ENCODE measurements at regions not wholly inside any gene's neighbourhood (a gene's known extent, or its start where the extent isn't known, plus 50 kb on each side); places are given as distances from the start of the nearest gene placed in this dataset.
"Not testable (repeated sequence)": the region's sequence is repeated elsewhere in the genome, so short reads cannot be mapped to it uniquely, and the experiment has no call there.

DNA sequence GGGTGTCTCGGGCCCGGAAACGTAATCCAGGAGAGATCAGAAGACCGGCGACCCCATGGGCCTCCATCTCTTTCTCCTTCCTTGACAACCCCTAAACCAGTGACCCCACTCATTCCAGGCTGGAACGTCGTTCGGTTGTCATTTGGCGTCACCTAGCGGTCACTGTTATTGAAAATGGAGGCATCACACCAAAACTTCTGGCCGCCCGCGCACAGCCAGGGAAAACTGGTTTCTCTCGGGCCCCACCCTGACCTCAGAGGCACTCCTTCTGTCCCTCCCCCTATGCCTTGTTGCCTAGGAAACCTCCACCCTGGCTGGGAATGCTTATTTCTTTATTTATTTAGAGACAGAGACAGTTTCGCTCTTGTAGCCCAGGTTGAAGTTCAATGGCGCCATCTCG, 2327.3 kb upstream of the TPTE start:
- H3K9me3 Mint-ChIP-seq; H3K4me3 Mint-ChIP-seq; H3K27ac Mint-ChIP-seq; DNase-seq; H3K36me3 Mint-ChIP-seq (ENCODE audit: insufficient read depth); H3K4me1 Mint-ChIP-seq (ENCODE audit: low read depth in 2 of 2); H3K27me3 Mint-ChIP-seq: not testable (repeated sequence)
- peak; percentile 42 for ATAC-seq (replicated peaks)

DNA sequence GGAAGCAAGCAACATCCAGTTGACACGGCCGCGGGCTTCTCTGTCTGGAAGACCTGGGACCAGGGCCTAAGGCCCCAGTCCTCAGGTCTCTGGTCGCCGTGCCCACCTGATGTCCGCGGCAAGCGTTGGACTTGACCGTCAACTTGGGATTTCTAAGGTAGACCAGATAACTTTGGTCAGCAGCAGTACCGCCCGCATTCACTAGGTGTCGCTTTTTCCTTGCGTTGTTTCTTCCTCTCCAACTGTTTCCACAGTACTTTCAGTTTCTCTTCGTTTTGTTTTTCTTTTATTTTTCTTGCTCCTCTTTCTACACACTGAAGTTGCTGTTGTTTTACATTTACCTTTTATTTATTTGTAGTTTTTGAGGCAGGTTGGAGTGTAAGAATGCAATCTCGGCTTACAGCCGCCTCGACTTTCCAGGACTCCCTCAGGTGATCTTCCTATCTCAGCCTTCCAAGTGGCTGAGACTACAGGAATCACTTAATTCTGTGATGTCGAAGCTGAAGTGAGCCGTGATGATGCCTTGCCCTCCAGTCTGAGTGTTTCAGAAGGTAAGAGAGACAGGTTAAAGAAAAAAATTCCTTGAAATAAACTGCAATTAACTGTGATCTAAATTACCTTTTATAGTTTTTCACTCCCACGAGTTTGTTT, 2323.9 kb upstream of the TPTE start:
- not testable (repeated sequence) for H3K36me3 Mint-ChIP-seq (ENCODE audit: insufficient read depth); H3K4me1 Mint-ChIP-seq (ENCODE audit: low read depth in 2 of 2); DNase-seq; H3K27me3 Mint-ChIP-seq; H3K4me3 Mint-ChIP-seq; H3K9me3 Mint-ChIP-seq; H3K27ac Mint-ChIP-seq
- ATAC-seq (replicated peaks): peak; percentile 81

DNA sequence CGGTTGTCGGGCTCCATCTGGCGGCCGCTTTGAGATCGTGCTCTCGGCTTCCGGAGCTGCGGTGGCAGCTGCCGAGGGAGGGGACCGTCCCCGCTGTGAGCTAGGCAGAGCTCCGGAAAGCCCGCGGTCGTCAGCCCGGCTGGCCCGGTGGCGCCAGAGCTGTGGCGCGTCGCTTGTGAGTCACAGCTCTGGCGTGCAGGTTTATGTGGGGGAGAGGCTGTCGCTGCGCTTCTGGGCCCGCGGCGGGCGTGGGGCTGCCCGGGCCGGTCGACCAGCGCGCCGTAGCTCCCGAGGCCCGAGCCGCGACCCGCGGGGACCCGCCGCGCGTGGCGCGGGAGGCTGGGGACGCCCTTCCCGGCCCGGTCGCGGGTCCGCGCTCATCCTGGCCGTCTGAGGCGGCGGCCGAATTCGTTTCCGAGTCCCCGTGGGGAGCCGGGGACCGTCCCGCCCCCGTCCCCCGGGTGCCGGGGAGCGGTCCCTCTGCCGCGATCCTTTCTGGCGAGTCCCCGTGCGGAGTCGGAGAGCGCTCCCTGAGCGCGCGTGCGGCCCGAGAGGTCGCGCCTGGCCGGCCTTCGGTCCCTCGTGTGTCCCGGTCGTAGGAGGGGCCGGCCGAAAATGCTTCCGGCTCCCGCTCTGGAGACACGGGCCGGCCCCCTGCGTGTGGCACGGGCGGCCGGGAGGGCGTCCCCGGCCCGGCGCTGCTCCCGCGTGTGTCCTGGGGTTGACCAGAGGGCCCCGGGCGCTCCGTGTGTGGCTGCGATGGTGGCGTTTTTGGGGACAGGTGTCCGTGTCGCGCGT, 2316.1 kb upstream of the TPTE start:
- not testable (repeated sequence) for DNase-seq; H3K4me3 Mint-ChIP-seq; H3K27ac Mint-ChIP-seq; H3K4me1 Mint-ChIP-seq (ENCODE audit: low read depth in 2 of 2); H3K9me3 Mint-ChIP-seq; H3K36me3 Mint-ChIP-seq (ENCODE audit: insufficient read depth); H3K27me3 Mint-ChIP-seq
- peak; percentile 87 for ATAC-seq (replicated peaks)

DNA sequence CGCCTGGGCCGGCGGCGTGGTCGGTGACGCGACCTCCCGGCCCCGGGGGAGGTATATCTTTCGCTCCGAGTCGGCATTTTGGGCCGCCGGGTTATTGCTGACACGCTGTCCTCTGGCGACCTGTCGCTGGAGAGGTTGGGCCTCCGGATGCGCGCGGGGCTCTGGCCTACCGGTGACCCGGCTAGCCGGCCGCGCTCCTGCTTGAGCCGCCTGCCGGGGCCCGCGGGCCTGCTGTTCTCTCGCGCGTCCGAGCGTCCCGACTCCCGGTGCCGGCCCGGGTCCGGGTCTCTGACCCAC, 2315.5 kb upstream of the TPTE start:
- not testable (repeated sequence) for ATAC-seq (replicated peaks); H3K27me3 Mint-ChIP-seq; H3K4me1 Mint-ChIP-seq (ENCODE audit: low read depth in 2 of 2); H3K27ac Mint-ChIP-seq; H3K9me3 Mint-ChIP-seq; DNase-seq; H3K36me3 Mint-ChIP-seq (ENCODE audit: insufficient read depth); H3K4me3 Mint-ChIP-seq

DNA sequence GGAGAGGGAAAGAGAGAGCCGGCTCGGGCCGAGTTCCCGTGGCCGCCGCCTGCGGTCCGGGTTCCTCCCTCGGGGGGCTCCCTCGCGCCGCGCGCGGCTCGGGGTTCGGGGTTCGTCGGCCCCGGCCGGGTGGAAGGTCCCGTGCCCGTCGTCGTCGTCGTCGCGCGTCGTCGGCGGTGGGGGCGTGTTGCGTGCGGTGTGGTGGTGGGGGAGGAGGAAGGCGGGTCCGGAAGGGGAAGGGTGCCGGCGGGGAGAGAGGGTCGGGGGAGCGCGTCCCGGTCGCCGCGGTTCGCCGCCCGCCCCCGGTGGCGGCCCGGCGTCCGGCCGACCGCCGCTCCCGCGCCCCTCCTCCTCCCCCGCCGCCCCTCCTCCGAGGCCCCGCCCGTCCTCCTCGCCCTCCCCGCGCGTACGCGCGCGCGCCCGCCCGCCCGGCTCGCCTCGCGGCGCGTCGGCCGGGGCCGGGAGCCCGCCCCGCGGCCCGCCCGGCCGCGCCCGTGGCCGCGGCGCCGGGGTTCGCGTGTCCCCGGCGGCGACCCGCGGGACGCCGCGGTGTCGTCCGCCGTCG, 2308.3 kb upstream of the TPTE start:
- ATAC-seq (replicated peaks); H3K4me3 Mint-ChIP-seq; H3K36me3 Mint-ChIP-seq (ENCODE audit: insufficient read depth); H3K27ac Mint-ChIP-seq; H3K9me3 Mint-ChIP-seq; H3K27me3 Mint-ChIP-seq; H3K4me1 Mint-ChIP-seq (ENCODE audit: low read depth in 2 of 2): not testable (repeated sequence)
- DNase-seq: peak; percentile 5 to 69 (median 63)

DNA sequence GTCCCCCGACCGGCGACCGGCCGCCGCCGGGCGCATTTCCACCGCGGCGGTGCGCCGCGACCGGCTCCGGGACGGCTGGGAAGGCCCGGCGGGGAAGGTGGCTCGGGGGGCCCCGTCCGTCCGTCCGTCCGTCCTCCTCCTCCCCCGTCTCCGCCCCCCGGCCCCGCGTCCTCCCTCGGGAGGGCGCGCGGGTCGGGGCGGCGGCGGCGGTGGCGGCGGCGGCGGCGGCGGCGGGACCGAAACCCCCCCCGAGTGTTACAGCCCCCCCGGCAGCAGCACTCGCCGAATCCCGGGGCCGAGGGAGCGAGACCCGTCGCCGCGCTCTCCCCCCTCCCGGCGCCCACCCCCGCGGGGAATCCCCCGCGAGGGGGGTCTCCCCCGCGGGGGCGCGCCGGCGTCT, 2306.8 kb upstream of the TPTE start:
- H3K36me3 Mint-ChIP-seq (ENCODE audit: insufficient read depth); ATAC-seq (replicated peaks); H3K4me1 Mint-ChIP-seq (ENCODE audit: low read depth in 2 of 2); H3K27ac Mint-ChIP-seq; H3K27me3 Mint-ChIP-seq; H3K4me3 Mint-ChIP-seq; DNase-seq; H3K9me3 Mint-ChIP-seq: not testable (repeated sequence)

DNA sequence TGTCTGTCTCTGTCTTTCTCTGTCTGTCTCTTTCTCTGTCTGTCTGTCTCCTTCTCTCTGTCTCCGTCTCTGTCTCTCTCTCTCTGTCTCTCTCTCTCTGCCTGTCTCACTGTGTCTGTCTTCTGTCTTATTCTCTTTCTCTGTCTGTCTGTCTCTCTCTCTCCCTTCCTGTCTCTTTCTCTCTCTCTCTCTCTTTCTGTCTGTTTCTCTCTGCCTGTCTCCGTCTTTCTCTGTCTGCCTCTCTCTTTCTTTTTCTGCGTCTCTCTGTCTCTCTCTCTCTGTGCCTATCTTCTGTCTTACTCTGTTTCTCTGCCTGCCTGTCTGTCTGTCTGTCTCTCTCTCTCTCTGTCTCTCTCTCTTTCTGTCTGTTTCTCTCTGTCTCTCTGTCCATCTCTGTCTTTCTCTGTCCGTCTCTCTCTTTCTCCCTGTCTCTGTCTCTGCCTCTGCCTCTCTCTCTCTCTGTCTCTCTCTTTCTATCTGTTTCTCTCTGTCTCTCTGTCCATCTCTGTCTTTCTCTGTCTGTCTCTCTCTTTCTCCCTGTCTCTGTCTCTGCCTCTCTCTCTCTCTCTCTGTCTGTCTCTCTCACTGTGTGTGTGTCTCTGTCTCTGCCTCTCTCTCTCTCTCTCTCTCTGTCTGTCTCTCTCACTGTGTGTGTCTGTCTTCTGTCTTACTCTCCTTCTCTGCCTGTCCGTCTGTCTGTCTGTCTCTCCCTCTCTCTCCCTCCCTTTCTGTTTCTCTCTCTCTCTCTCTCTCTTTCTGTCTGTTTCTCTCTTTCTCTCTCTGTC, 2291.8 kb upstream of the TPTE start:
- not testable (repeated sequence) for ATAC-seq (replicated peaks); H3K4me3 Mint-ChIP-seq; H3K9me3 Mint-ChIP-seq; H3K27me3 Mint-ChIP-seq; H3K4me1 Mint-ChIP-seq (ENCODE audit: low read depth in 2 of 2); DNase-seq; H3K36me3 Mint-ChIP-seq (ENCODE audit: insufficient read depth); H3K27ac Mint-ChIP-seq

DNA sequence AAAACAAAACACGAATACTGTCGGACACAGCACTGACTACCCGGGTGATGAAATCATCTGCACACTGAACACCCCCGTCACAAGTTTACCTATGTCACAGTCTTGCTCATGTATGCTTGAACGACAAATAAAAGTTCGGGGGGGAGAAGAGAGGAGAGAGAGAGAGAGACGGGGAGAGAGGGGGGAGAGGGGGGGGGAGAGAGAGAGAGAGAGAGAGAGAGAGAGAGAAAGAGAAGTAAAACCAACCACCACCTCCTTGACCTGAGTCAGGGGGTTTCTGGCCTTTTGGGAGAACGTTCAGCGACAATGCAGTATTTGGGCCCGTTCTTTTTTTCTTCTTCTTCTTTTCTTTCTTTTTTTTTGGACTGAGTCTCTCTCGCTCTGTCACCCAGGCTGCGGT, 2290.1 kb upstream of the TPTE start:
- not testable (repeated sequence) for DNase-seq; H3K27me3 Mint-ChIP-seq; H3K4me1 Mint-ChIP-seq (ENCODE audit: low read depth in 2 of 2); H3K9me3 Mint-ChIP-seq; H3K27ac Mint-ChIP-seq; ATAC-seq (replicated peaks); H3K36me3 Mint-ChIP-seq (ENCODE audit: insufficient read depth); H3K4me3 Mint-ChIP-seq

DNA sequence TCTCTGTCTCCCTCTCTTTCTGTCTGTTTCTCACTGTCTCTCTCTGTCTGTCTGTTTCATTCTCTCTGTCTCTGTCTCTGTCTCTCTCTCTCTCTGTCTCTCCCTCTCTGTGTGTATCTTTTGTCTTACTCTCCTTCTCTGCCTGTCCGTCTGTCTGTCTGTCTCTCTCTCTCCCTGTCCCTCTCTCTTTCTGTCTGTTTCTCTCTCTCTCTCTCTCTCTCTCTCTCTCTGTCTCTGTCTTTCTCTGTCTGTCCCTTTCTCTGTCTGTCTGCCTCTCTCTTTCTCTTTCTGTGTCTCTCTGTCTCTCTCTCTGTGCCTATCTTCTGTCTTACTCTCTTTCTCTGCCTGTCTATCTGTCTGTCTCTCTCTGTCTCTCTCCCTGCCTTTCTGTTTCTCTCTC, 2288.4 kb upstream of the TPTE start:
- not testable (repeated sequence) for H3K4me3 Mint-ChIP-seq, H3K27ac Mint-ChIP-seq, H3K9me3 Mint-ChIP-seq

DNA sequence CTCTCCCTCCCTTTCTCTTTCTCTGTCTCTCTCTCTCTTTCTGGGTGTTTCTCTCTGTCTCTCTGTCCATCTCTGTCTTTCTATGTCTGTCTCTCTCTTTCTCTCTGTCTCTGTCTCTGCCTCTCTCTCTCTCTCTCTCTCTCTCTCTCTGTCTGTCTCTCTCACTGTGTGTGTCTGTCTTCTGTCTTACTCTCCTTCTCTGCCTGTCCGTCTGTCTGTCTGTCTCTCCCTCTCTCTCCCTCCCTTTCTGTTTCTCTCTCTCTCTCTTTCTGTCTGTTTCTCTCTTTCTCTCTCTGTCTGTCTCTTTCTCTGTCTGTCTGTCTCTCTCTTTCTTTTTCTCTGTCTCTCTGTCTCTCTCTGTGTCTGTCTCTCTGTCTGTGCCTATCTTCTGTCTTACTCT, 2287.3 kb upstream of the TPTE start:
- not testable (repeated sequence) for H3K27ac Mint-ChIP-seq; H3K9me3 Mint-ChIP-seq; H3K4me3 Mint-ChIP-seq; ATAC-seq (replicated peaks); H3K27me3 Mint-ChIP-seq; H3K36me3 Mint-ChIP-seq (ENCODE audit: insufficient read depth); H3K4me1 Mint-ChIP-seq (ENCODE audit: low read depth in 2 of 2)
- DNase-seq: peak; percentile 11 to 21 (median 19)

More for the DNA sequence above, 2288.4 kb upstream of the TPTE start:
- ATAC-seq (replicated peaks); H3K4me1 Mint-ChIP-seq (ENCODE audit: low read depth in 2 of 2); H3K36me3 Mint-ChIP-seq (ENCODE audit: insufficient read depth); H3K27me3 Mint-ChIP-seq: not testable (repeated sequence)
- peak in 2 of 3 experiments; percentile 6 to 14 for DNase-seq

DNA sequence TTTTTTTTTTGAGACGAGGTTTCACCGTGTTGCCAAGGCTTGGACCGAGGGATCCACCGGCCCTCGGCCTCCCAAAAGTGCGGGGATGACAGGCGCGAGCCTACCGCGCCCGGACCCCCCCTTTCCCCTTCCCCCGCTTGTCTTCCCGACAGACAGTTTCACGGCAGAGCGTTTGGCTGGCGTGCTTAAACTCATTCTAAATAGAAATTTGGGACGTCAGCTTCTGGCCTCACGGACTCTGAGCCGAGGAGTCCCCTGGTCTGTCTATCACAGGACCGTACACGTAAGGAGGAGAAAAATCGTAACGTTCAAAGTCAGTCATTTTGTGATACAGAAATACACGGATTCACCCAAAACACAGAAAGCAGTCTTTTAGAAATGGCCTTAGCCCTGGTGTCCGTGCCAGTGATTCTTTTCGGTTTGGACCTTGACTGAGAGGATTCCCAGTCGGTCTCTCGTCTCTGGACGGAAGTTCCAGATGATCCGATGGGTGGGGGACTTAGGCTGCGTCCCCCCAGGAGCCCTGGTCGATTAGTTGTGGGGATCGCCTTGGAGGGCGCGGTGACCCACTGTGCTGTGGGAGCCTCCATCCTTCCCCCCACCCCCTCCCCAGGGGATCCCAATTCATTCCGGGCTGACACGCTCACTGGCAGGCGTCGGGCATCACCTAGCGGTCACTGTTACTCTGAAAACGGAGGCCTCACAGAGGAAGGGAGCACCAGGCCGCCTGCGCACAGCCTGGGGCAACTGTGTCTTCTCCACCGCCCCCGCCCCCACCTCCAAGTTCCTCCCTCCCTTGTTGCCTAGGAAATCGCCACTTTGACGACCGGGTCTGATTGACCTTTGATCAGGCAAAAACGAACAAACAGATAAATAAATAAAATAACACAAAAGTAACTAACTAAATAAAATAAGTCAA, 2276.4 kb upstream of the TPTE start:
- not testable (repeated sequence) for H3K4me1 Mint-ChIP-seq (ENCODE audit: low read depth in 2 of 2); H3K27me3 Mint-ChIP-seq; H3K27ac Mint-ChIP-seq; H3K36me3 Mint-ChIP-seq (ENCODE audit: insufficient read depth); H3K9me3 Mint-ChIP-seq; DNase-seq; H3K4me3 Mint-ChIP-seq
- ATAC-seq (replicated peaks): peak; percentile 33

DNA sequence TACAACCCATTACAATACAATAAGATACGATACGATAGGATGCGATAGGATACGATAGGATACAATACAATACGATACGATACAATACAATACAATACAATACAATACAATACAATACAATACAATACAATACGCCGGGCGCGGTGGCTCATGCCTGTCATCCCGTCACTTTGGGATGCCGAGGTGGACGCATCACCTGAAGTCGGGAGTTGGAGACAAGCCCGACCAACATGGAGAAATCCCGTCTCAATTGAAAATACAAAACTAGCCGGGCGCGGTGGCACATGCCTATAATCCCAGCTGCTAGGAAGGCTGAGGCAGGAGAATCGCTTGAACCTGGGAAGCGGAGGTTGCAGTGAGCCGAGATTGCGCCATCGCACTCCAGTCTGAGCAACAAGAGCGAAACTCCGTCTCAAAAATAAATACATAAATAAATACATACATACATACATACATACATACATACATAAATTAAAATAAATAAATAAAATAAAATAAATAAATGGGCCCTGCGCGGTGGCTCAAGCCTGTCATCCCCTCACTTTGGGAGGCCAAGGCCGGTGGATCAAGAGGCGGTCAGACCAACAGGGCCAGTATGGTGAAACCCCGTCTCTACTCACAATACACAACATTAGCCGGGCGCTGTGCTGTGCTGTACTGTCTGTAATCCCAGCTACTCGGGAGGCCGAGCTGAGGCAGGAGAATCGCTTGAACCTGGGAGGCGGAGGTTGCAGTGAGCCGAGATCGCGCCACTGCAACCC, 2275.6 kb upstream of the TPTE start:
- not testable (repeated sequence) for H3K27me3 Mint-ChIP-seq

More for the DNA sequence above, 2275.6 kb upstream of the TPTE start:
- H3K4me1 Mint-ChIP-seq (ENCODE audit: low read depth in 2 of 2); H3K36me3 Mint-ChIP-seq (ENCODE audit: insufficient read depth); H3K4me3 Mint-ChIP-seq; H3K27ac Mint-ChIP-seq; DNase-seq; H3K9me3 Mint-ChIP-seq: not testable (repeated sequence)
- ATAC-seq (replicated peaks): peak; percentile 70
